ENCODE measurements at regions not wholly inside any gene's neighbourhood (a gene's known extent, or its start where the extent isn't known, plus 50 kb on each side); places are given as distances from the start of the nearest gene placed in this dataset.

GRCh38 chr9:119839888-119840287, 470.7 kb upstream of the BRINP1 start:
- no peak for TF ChIP-seq CTCF (conservative IDR thresholded peaks at IDR 0.05; ENCODE audit: low read length)
- TF ChIP-seq EZH2phosphoT487 (IDR thresholded peaks at IDR 0.05; ENCODE audit: borderline replicate concordance, low read depth, low read length) = no peak

Data from OCI-LY7 (cell line).